ENCODE measurements at regions not wholly inside any gene's neighbourhood (a gene's known extent, or its start where the extent isn't known, plus 50 kb on each side); places are given as distances from the start of the nearest gene placed in this dataset.

GRCh38 chr2:56030062-56030461 lies 106.5 kb upstream of the EFEMP1 start:
- ChIA-PET CTCF (interaction anchor here (0.6 kb wide), 1 partner anchor 312 kb away, joined by 4 read pairs; no protein-coding TSS in a partner anchor), POLR2A (no interaction called here)
- H3K4me1 ChIP-seq (ENCODE audit: control insufficient read depth, insufficient read depth, low read length), result no peaks in the 10 kb centered on the region
- no peaks in the 10 kb centered on the region for H3K9me3 ChIP-seq (ENCODE audit: control insufficient read depth, insufficient read depth, low read depth, low read length)
- no peaks in the 10 kb centered on the region for H3K36me3 ChIP-seq (ENCODE audit: control insufficient read depth in 2 of 2, insufficient read depth in 1 of 2, low read length in 2 of 2)
- no peak overlapping the region for H3K4me3 ChIP-seq (ENCODE audit: low read depth, low read length)
- no peak overlapping the region for H3K27ac ChIP-seq (ENCODE audit: extremely low read depth, low read depth, low read length)
- no peak for TF ChIP-seq ZSCAN18 (tag by site-specific recombination; IDR thresholded peaks at IDR 0.05)
- no peak for TF ChIP-seq INSM2 (tag by site-specific recombination; IDR thresholded peaks at IDR 0.05)
- no peak for TF ChIP-seq ZNF121 (tag by site-specific recombination; IDR thresholded peaks at IDR 0.05)
- no peak for TF ChIP-seq ZNF214 (tag by site-specific recombination; IDR thresholded peaks at IDR 0.05; ENCODE audit: borderline replicate concordance)
- TF ChIP-seq ZBTB8A (tag by site-specific recombination; IDR thresholded peaks at IDR 0.05), result no peak
- TF ChIP-seq ZNF10 (tag by site-specific recombination; IDR thresholded peaks at IDR 0.05), result no peak
- no peak for TF ChIP-seq ZBTB21 (tag by site-specific recombination; IDR thresholded peaks at IDR 0.05)
- no peak for TF ChIP-seq ZBTB44 (tag by site-specific recombination; IDR thresholded peaks at IDR 0.05)
- TF ChIP-seq ZEB2 (tag by site-specific recombination; IDR thresholded peaks at IDR 0.05), result no peak
- TF ChIP-seq PRDM4 (tag by site-specific recombination; IDR thresholded peaks at IDR 0.05), result no peak
- TF ChIP-seq ZBTB7A (tag by site-specific recombination; IDR thresholded peaks at IDR 0.05; ENCODE audit: low read depth), result no peak
- TF ChIP-seq ZNF19 (tag by site-specific recombination; IDR thresholded peaks at IDR 0.05; ENCODE audit: low read depth), result no peak

GRCh38 chr2:56030901-56031300 lies 107.3 kb upstream of the EFEMP1 start:
- CTCF ChIA-PET, result no interaction called here
- TF ChIP-seq ZNF843 (tag by site-specific recombination; IDR thresholded peaks at IDR 0.05) (no peak), PRDM2 (tag by site-specific recombination; IDR thresholded peaks at IDR 0.05; ENCODE audit: borderline replicate concordance) (no peak), ZBTB7A (tag by site-specific recombination; IDR thresholded peaks at IDR 0.05; ENCODE audit: low read depth) (no peak), ZBTB10 (tag by site-specific recombination; IDR thresholded peaks at IDR 0.05) (no peak), GLIS1 (tag by site-specific recombination; IDR thresholded peaks at IDR 0.05) (no peak), OSR2 (tag by site-specific recombination; IDR thresholded peaks at IDR 0.05) (no peak), ZBTB6 (tag by site-specific recombination; IDR thresholded peaks at IDR 0.05) (no peak)

More at GRCh38 chr2:56030901-56031300, 107.3 kb upstream of the EFEMP1 start:
- Histone ChIP-seq H3K27ac (ENCODE audit: extremely low read depth, low read depth, low read length) (no peak overlapping the region), H3K4me3 (ENCODE audit: low read depth, low read length) (no peak overlapping the region), H3K4me1 (ENCODE audit: control insufficient read depth, insufficient read depth, low read length) (no peaks in the 10 kb centered on the region), H3K9me3 (ENCODE audit: control insufficient read depth, insufficient read depth, low read depth, low read length) (no peaks in the 10 kb centered on the region), H3K36me3 (ENCODE audit: control insufficient read depth in 2 of 2, insufficient read depth in 1 of 2, low read length in 2 of 2) (no peaks in the 10 kb centered on the region)
- POLR2A ChIA-PET, result no interaction called here
